ENCODE measurements at regions not wholly inside any gene's neighbourhood (a gene's known extent, or its start where the extent isn't known, plus 50 kb on each side); places are given as distances from the start of the nearest gene placed in this dataset.

- TF ChIP-seq RELB (IDR thresholded peaks at IDR 0.05; ENCODE audit: low read depth), result no peak
- TF ChIP-seq PAX5 (IDR thresholded peaks at IDR 0.05; ENCODE audit: borderline replicate concordance, low read depth, low read length), result no peak
Observed at GRCh38 chr6:126947070-126947469, 171.4 kb upstream of the RSPO3 start (continued).

GRCh38 chr6:126949786-126950185, 168.7 kb upstream of the RSPO3 start:
- 21% methylated on average over 1 of the region's 1 CpG for WGBS (ENCODE audit: insufficient coverage, insufficient replicate concordance, low lambda C conversion rate, missing lambda C conversion rate)
- intact Hi-C loops (cut with micrococcal nuclease; ENCODE audit: unreplicated experiment), result no loop called here
- in situ Hi-C loops (cut with MboI), result no loop called here

More at GRCh38 chr6:126949786-126950185, 168.7 kb upstream of the RSPO3 start:
- ChIA-PET SMC1A (ENCODE audit: uncharacterized antibody, unreplicated experiment) (no interaction called here), POLR2A (no interaction called here), RAD21 (ENCODE audit: unreplicated experiment) (no interaction called here), CTCF (no interaction called here)
- no peaks in the 10 kb centered on the region for H3K27me3 ChIP-seq (replicated peaks in 1 of 2; ENCODE audit: control insufficient read depth in 2 of 2, insufficient read depth in 2 of 2, low read length in 1 of 2)
- DNase-seq (ENCODE audit: low read depth, low spot score) (no peak), FAIRE-seq (no peak), ATAC-seq (no peak)
- no peaks in the 10 kb centered on the region for H3K9me3 ChIP-seq (replicated peaks; ENCODE audit: control insufficient read depth, insufficient read depth, low read length)
- TF ChIP-seq JUNB (IDR thresholded peaks at IDR 0.05) (no peak), IKZF1 (conservative IDR thresholded peaks at IDR 0.05) (no peak), USF1 (IDR thresholded peaks at IDR 0.05; ENCODE audit: borderline replicate concordance, extremely low read length, insufficient read depth, low read depth, low read length) (no peak), ZNF687 (IDR thresholded peaks at IDR 0.05) (no peak), RCOR1 (conservative IDR thresholded peaks at IDR 0.05; ENCODE audit: low read depth, low read length) (no peak), CEBPZ (IDR thresholded peaks at IDR 0.05; ENCODE audit: low read depth, low read length) (no peak), BHLHE40 (IDR thresholded peaks at IDR 0.05; ENCODE audit: borderline replicate concordance in 1 of 2, low read depth in 2 of 2, low read length in 1 of 2) (no peak), KDM1A (IDR thresholded peaks at IDR 0.05; ENCODE audit: borderline replicate concordance) (no peak), IRF3 (IDR thresholded peaks at IDR 0.05) (no peak), DPF2 (IDR thresholded peaks at IDR 0.05) (no peak)
- no peaks in the 10 kb centered on the region for H3K4me1 ChIP-seq (ENCODE audit: control insufficient read depth, insufficient read depth, low read length)
- BruUV-seq (replicated peaks), result no TSS peak
- H3K9ac ChIP-seq (ENCODE audit: control insufficient read depth, insufficient read depth, low read length), result no peak overlapping the region
- no peak overlapping the region for H3K4me3 ChIP-seq
- H4K20me1 ChIP-seq (ENCODE audit: control insufficient read depth, insufficient read depth), result no peaks in the 10 kb centered on the region
- no peak overlapping the region for H2AFZ ChIP-seq (ENCODE audit: control insufficient read depth, low read depth, low read length)
- H3K36me3 ChIP-seq (ENCODE audit: control insufficient read depth in 2 of 2, insufficient read depth in 2 of 2, low read length in 1 of 2), result no peaks in the 10 kb centered on the region
- no peak overlapping the region for H3K27ac ChIP-seq (ENCODE audit: control insufficient read depth, insufficient read depth)
- H3K79me2 ChIP-seq (ENCODE audit: control insufficient read depth, insufficient read depth, low read length), result no peaks in the 10 kb centered on the region
- no peak overlapping the region for H3K4me2 ChIP-seq (ENCODE audit: control insufficient read depth, insufficient read depth)

Measured in GM12878 (cell line).